Hematopoietic multipotent progenitor cell treated with erythropoietin and hydrocortisone succinate and interleukin-3 and kit ligand, for 17 days (in vitro differentiated cells): ENCODE measurements at regions not wholly inside any gene's neighbourhood (a gene's known extent, or its start where the extent isn't known, plus 50 kb on each side); places are given as distances from the start of the nearest gene placed in this dataset.

Experiments
- DNase-seq: peaks from one replicate; pipeline ENCODE4 v3.0.0-alpha.2; 2015; ENCODE audit warnings: low spot score

DNA sequence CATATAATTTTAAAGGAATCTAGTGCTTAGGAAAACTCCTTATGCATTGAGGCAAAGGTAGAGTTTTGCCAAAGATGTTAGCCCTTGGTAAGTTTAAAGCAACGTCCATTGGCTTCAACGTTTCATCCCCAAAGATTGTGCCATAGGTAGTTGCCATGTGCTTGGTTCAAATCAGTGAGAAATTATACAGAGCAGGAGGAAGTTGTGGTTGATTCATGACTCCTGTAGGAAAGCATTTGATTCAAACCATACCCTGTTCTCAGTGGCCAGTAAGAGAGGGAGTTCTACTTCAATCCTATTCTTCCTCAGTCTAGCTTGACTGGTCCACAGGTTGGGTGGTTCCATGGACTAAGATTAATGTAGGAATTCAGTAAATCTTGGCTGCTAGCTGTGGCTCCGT lies 535.6 kb downstream of the QKI start:
- DNase-seq: no peak

DNA sequence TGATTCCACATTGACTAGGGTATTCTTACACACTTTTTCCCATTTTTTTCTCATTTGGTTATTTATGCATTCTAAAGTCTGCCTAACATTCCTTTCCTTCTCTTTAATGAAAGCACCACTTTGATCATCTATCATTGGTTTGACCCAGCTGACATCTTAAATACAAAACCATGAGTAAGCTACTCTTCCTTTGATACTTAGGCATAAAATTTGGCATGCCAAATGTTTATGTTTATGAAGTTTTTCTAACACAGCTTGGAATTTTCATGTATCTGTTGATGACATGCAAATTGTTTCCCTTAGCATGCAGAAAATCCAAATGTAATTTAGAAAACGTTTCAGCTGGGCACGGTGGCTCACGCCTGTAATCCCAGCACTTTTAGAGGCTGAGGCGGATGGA lies 534.9 kb downstream of the QKI start:
- DNase-seq: no peak

DNA sequence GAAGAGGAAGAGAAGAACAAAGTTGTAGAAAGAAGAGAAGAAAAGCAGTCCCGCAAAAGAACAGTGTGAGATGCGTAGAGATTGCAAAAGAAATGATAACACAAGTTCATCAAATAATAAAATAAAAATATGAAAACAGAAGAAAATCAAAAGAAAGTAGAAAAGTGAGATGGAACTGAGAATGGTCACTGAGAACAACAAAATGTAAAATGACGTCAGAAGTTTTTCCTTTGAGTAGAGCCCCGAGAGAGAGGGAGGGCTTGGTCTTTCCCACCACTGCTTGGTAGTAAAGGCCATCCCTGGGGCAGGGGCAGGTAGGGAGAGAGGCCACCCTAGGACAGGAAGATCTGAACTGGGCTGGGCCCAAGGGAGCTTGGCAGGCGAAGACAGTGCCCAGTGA lies 533.7 kb downstream of the QKI start:
- DNase-seq: no peak

GRCh38 chr6:163947276-163947675 lies 532.8 kb downstream of the QKI start:
- DNase-seq: no peak

DNA sequence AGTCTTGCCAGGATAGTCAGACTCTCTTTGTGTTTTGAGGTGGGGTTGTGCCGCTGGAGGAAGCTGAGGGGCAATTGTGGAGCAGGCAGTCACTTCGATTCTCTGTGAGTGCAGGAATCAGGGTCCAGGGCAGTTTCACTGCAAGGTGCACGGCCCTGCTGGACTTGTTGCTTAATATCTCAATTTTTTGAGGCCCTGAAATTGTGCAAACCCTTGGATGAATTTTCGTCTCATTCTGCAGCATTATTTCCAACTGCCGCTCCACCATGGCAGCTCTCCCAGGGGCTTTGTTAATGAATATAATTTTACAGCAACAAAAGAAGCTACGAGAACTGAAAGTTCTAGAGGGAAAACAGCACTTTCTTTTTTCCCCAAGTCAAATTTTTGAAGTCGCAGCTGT lies 531.9 kb downstream of the QKI start:
- no peak for DNase-seq

- DNase-seq: no peak
Observed at GRCh38 chr6:163945808-163946207, 531.3 kb downstream of the QKI start.

GRCh38 chr6:163944897-163945296 lies 530.4 kb downstream of the QKI start:
- no peak for DNase-seq

GRCh38 chr6:163943607-163944385 lies 529.3 kb downstream of the QKI start:
- DNase-seq: no peak

- no peak for DNase-seq
Observed at GRCh38 chr6:163942790-163943189, 528.3 kb downstream of the QKI start.

DNA sequence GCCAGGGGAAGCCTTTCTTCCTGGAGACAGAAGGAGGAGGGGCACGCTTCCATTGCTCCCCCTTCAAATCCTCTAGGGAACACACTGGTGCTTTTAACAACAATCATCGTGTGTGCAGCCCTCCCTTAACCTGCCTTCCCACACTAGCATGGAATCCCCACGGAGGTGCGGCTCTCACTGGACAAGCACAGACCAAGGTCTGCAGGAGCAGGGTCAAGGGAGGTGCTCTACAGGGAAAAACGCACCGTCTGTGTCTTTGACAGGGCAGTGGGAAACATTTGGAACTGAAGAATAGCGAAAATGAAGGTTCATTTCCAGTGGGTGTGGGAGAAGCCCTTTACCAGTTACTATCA lies 527.1 kb downstream of the QKI start:
- no peak for DNase-seq

DNA sequence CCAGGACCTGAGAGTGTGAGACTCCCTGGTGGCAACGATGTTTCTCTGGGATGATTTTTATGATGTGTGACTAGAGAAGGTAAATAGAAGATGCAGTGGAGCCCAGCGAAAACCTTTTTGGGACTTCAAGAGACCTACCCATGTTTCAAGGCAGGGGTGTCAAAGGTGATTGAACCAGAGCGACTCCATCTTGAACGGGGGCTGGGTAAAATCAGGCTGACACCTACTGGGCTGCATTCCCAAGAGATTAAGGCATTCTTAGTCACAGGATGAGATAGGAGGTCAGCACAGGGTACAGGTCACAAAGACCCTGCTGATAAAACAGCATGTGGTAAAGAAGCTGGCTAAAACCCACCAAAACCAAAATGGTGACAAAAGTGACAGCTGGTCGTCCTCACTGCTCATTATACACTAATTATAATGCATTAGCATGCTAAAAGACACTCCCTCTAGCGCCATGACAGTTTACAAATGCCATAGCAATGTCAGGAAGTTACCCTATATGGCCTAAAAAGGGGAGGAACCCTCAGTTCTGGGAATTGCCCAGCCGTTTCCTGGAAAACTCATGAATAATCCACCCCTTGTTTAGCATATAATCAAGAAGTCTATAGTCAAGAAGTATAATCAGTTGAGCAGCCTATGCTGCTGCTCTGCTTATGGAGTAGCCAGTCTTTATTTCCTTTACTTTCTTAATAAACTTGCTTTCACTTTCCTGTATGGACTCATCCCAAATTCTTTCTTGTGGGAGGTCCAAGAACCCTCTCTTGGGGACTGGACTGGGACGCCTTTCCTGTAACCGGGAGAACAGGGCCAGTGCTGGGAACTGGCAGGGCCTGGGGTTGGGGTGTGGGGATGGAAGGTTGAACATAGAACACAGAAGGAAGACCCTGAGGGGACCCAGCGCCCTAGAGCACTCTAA lies 526.4 kb downstream of the QKI start:
- DNase-seq: no peak

DNA sequence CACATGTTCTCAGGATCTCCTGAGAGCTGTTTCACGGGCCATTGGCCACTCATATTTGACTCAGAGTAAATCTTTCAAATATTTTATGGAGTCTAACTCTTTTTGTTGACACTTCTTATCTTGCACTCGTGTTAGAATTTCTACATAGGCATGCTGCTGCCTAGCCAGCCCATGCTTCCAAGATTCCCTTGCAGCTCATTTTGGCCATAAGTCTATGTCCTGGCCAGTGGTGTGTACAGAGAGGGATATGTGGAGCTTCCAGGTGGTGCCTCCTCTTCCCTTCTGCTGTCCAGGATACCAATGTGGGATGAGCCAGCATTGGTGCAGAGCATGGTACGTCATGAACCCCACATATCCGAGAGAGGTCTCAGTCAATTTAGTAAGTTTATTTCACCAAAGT lies 522.6 kb downstream of the QKI start:
- no peak for DNase-seq

GRCh38 chr6:163935158-163935762 lies 520.7 kb downstream of the QKI start:
- DNase-seq: no peak

DNA sequence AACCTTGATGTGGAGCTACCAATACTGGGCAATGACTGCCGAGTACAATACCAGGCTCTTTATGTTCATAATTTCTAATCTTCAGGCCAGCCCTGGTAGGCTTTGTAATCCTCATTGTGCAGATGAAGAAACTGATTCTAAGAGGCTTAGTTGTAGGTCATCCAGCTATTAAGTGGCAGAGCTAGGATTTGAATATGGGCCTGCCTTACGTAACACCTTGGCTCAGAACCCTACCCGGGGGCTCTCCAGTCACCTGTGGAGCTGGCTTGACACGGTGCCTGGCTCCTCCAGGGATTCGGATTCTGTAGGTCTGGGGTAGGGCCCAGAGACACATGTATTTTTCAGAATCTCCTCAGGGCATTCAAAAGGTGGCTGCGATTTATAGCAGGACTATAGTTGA lies 515.5 kb downstream of the QKI start:
- DNase-seq: no peak

DNA sequence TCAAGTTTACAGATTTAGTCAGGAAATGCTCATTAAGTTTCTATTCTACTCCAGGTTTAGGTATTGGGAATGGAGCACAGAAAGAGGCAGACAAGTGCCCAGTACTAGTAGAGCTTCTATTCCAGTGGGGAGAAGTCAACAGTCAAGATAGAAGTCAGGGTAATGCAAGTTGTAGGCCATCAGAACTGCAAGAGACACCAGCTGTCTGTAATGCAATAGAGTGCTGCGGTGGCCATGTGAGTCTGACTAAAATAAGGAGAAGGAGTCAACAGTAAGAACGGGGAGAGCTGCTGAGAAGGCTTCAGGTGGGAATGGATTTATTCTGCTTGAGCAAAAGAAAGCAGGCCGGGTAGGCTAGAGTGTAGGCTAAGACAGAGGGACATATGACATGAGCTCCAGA lies 515.0 kb downstream of the QKI start:
- no peak for DNase-seq

DNA sequence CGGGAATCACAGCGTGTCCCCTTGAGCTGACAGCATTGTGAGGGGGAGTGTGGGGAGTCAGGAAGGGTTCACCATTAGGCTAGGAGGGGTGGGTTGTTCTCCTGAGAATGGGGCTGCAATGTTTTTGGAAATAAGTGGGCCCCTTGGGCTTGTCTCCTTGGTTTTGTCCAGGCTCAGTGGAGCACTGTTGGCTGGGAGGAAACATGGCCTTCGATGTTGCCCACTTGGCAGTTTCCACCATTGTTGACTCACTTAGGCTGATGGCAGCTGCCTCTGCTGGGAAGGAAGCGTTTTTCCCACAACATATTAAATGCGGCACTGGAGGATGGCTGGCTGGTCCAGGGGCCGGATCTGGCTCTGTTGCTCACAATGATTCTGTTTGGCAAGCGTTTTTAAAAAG lies 512.1 kb downstream of the QKI start:
- no peak for DNase-seq

DNA sequence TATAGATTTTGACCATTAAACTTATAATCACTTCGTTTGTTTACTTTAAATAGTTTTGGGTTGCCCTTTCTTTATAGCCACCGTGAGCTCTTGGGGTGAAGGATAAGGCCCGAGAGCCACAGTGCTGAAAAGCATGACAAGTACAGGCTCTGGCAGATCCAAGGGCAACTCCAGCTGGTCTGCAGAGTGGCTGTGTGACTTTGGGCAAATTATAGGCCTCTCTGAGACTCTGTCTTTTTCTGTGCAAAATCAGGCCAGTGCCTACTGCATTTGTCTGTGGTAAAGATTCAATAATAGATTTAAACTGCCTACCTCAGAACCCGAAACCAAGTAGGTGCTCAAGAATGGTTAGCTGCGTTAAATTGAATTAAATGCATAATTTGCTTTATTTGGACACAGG lies 511.3 kb downstream of the QKI start:
- no peak for DNase-seq

DNA sequence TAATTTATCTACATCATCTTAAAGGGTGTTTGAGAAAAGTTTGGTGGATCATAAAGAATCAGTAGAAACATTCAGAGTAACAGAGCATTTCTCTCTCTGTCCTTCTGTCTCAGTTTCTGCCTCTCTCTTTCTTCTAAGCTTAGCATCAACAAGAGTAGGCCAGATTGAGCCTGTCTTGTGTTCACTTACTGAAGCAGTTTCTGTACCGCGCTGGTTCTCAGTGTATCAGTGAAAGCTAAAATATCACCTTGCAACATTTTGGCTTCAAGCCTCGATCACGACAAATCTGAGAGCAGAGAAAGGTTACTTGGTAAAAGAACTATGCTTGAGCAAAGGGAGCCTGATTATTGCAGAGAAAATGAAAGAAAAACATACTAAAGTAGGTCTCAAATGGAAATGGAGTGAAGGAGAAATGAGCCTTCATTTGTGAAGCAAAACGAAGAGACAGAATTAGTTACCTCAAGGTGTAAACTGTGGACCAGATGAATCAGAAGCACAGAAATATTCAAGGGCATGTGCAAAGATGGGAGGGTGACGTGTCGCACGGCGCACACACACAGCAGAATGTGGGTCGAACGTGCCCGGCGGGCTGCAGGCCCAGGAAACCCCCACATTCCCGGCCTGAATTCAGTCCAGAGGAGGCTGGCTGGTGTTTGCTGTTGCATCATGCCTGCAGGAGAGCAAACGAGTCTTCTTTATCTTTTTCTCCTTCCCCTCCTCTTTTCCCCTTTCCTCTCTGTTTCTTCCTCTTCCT lies 509.3 kb downstream of the QKI start:
- no peak for DNase-seq

GRCh38 chr6:163922562-163922961 lies 508.0 kb downstream of the QKI start:
- DNase-seq: no peak

- DNase-seq: no peak
Observed at GRCh38 chr6:163919652-163920051, 505.1 kb downstream of the QKI start.

GRCh38 chr6:163916315-163917081 lies 502.0 kb downstream of the QKI start:
- no peak for DNase-seq

- no peak for DNase-seq
Observed at GRCh38 chr6:163915131-163915530, 500.6 kb downstream of the QKI start.
